RKO (cell line): ENCODE measurements at regions not wholly inside any gene's neighbourhood (a gene's known extent, or its start where the extent isn't known, plus 50 kb on each side); places are given as distances from the start of the nearest gene placed in this dataset.
"Not testable (repeated sequence)": the region's sequence is repeated elsewhere in the genome, so short reads cannot be mapped to it uniquely, and the experiment has no call there.

Experiments
- DNase-seq: peaks from one replicate; pipeline ENCODE4 v3.0.0-alpha.2; 2016; ENCODE audit warnings: low spot score

- no peak for DNase-seq
These were observed 482.5 kb upstream of the TBL1XR1 start for GRCh38 chr3:177679568-177680471.

GRCh38 chr3:177680472-177680821 is 483.2 kb upstream of the TBL1XR1 start:
- DNase-seq = peak; percentile 11

GRCh38 chr3:177681156-177681555 is 483.9 kb upstream of the TBL1XR1 start:
- no peak for DNase-seq

- DNase-seq = no peak
These were observed 484.6 kb upstream of the TBL1XR1 start for GRCh38 chr3:177681852-177682251.

GRCh38 chr3:177683586-177683985 is 486.3 kb upstream of the TBL1XR1 start:
- no peak for DNase-seq

GRCh38 chr3:177686671-177687070 is 489.4 kb upstream of the TBL1XR1 start:
- no peak for DNase-seq

GRCh38 chr3:177687291-177687690 is 490.0 kb upstream of the TBL1XR1 start:
- no peak for DNase-seq

GRCh38 chr3:177688152-177688551 is 490.9 kb upstream of the TBL1XR1 start:
- no peak for DNase-seq

GRCh38 chr3:177689077-177689476 is 491.8 kb upstream of the TBL1XR1 start:
- no peak for DNase-seq

- no peak for DNase-seq
These were observed 492.6 kb upstream of the TBL1XR1 start for GRCh38 chr3:177689869-177690268.

GRCh38 chr3:177690306-177690705 is 493.0 kb upstream of the TBL1XR1 start:
- no peak for DNase-seq

GRCh38 chr3:177692304-177692975 is 495.2 kb upstream of the TBL1XR1 start:
- DNase-seq = no peak

GRCh38 chr3:177693616-177694264 is 496.5 kb upstream of the TBL1XR1 start:
- DNase-seq = no peak

- DNase-seq = no peak
These were observed 497.0 kb upstream of the TBL1XR1 start for GRCh38 chr3:177694316-177694715.

GRCh38 chr3:177694951-177695350 is 497.7 kb upstream of the TBL1XR1 start:
- no peak for DNase-seq

GRCh38 chr3:177700117-177700516 is 502.8 kb upstream of the TBL1XR1 start:
- no peak for DNase-seq

- DNase-seq = no peak
These were observed 506.5 kb upstream of the TBL1XR1 start for GRCh38 chr3:177703788-177704187.

- DNase-seq = no peak
These were observed 508.9 kb upstream of the TBL1XR1 start for GRCh38 chr3:177705976-177706823.

GRCh38 chr3:177709470-177709869 is 512.2 kb upstream of the TBL1XR1 start:
- not testable (repeated sequence) for DNase-seq

- DNase-seq = no peak
These were observed 513.2 kb upstream of the TBL1XR1 start for GRCh38 chr3:177710506-177710905.

- DNase-seq = no peak
These were observed 514.4 kb upstream of the TBL1XR1 start for GRCh38 chr3:177711637-177712036.
